ACHN (cell line): ENCODE measurements at regions not wholly inside any gene's neighbourhood (a gene's known extent, or its start where the extent isn't known, plus 50 kb on each side); places are given as distances from the start of the nearest gene placed in this dataset.

ENCODE experiments used
- DNase-seq: peaks from one replicate; pipeline ENCODE4 v3.0.0-alpha.2; 2015
- in situ Hi-C: cut with HindIII; loops from 2 replicates; pipeline ENCODE4 v1.10.0; 2017; ENCODE audit warnings: low sequenced_read_pairs, low pct_ligation_motif_present, low pct_unique_long_range_greater_than_20kb

- DNase-seq: no peak
- in situ Hi-C loops: no loop called here
These were observed 642.2 kb downstream of the PTPRU start for GRCh38 chr1:29878501-29878900.

GRCh38 chr1:29876902-29877301 lies 640.6 kb downstream of the PTPRU start:
- in situ Hi-C loops: no loop called here
- no peak for DNase-seq

GRCh38 chr1:29876441-29876840 lies 640.1 kb downstream of the PTPRU start:
- no peak for DNase-seq
- in situ Hi-C loops: no loop called here

GRCh38 chr1:29875557-29876028 lies 639.3 kb downstream of the PTPRU start:
- DNase-seq: no peak
- in situ Hi-C loops: no loop called here

GRCh38 chr1:29870621-29871020 lies 634.3 kb downstream of the PTPRU start:
- in situ Hi-C loops: no loop called here
- DNase-seq: no peak

- no peak for DNase-seq
- in situ Hi-C loops: no loop called here
These were observed 633.5 kb downstream of the PTPRU start for GRCh38 chr1:29869802-29870201.

- in situ Hi-C loops: no loop called here
- no peak for DNase-seq
These were observed 632.6 kb downstream of the PTPRU start for GRCh38 chr1:29868944-29869343.

- in situ Hi-C loops: no loop called here
- no peak for DNase-seq
These were observed 631.8 kb downstream of the PTPRU start for GRCh38 chr1:29868096-29868495.

- in situ Hi-C loops: no loop called here
- DNase-seq: no peak
These were observed 628.7 kb downstream of the PTPRU start for GRCh38 chr1:29865051-29865450.

- no peak for DNase-seq
- in situ Hi-C loops: no loop called here
These were observed 628.2 kb downstream of the PTPRU start for GRCh38 chr1:29864431-29865022.

- in situ Hi-C loops: no loop called here
- DNase-seq: no peak
These were observed 625.6 kb downstream of the PTPRU start for GRCh38 chr1:29861922-29862321.

GRCh38 chr1:29861446-29861845 lies 625.1 kb downstream of the PTPRU start:
- in situ Hi-C loops: no loop called here

GRCh38 chr1:29860681-29861080 lies 624.4 kb downstream of the PTPRU start:
- in situ Hi-C loops: no loop called here
- no peak for DNase-seq

More at GRCh38 chr1:29861446-29861845, 625.1 kb downstream of the PTPRU start:
- DNase-seq: no peak

GRCh38 chr1:29860056-29860455 lies 623.7 kb downstream of the PTPRU start:
- in situ Hi-C loops: no loop called here
- DNase-seq: no peak

GRCh38 chr1:29859126-29859525 lies 622.8 kb downstream of the PTPRU start:
- in situ Hi-C loops: no loop called here
- no peak for DNase-seq

- no peak for DNase-seq
- in situ Hi-C loops: no loop called here
These were observed 622.3 kb downstream of the PTPRU start for GRCh38 chr1:29858646-29859045.

- DNase-seq: no peak
- in situ Hi-C loops: no loop called here
These were observed 620.2 kb downstream of the PTPRU start for GRCh38 chr1:29856340-29857114.

GRCh38 chr1:29855561-29856160 lies 619.3 kb downstream of the PTPRU start:
- in situ Hi-C loops: no loop called here

GRCh38 chr1:29854700-29855276 lies 618.5 kb downstream of the PTPRU start:
- in situ Hi-C loops: no loop called here
- DNase-seq: no peak

More at GRCh38 chr1:29855561-29856160, 619.3 kb downstream of the PTPRU start:
- no peak for DNase-seq
